ENCODE measurements at regions not wholly inside any gene's neighbourhood (a gene's known extent, or its start where the extent isn't known, plus 50 kb on each side); places are given as distances from the start of the nearest gene placed in this dataset.

- Mint-ChIP-seq H3K36me3 (no peaks in the 10 kb centered on the region), H3K9me3 (no peaks in the 10 kb centered on the region), H3K27me3 (peaks cover 6% of the 10 kb centered on the region), H3K4me1 (ENCODE audit: unreplicated experiment) (no peaks in the 10 kb centered on the region), H3K4me3 (no peak overlapping the region), H3K27ac (no peak overlapping the region)
- DNase-seq (ENCODE audit: extremely low spot score, unreplicated experiment): no peak
- TF ChIP-seq CTCF (conservative IDR thresholded peaks at IDR 0.05): no peak
These were observed 68.1 kb upstream of the CCND1 start for GRCh38 chr11:69572861-69573260.

GRCh38 chr11:69573761-69574607, 67.0 kb upstream of the CCND1 start:
- H3K27me3 Mint-ChIP-seq: peaks cover 6% of the 10 kb centered on the region
- no peak overlapping the region for H3K4me3 Mint-ChIP-seq
- no peak overlapping the region for H3K27ac Mint-ChIP-seq
- H3K4me1 Mint-ChIP-seq (ENCODE audit: unreplicated experiment): no peaks in the 10 kb centered on the region
- TF ChIP-seq CTCF (conservative IDR thresholded peaks at IDR 0.05): no peak
- DNase-seq (ENCODE audit: extremely low spot score, unreplicated experiment): no peak
- no peaks in the 10 kb centered on the region for H3K9me3 Mint-ChIP-seq
- H3K36me3 Mint-ChIP-seq: no peaks in the 10 kb centered on the region

- DNase-seq (ENCODE audit: extremely low spot score, unreplicated experiment): no peak
- peaks cover 6% of the 10 kb centered on the region for H3K27me3 Mint-ChIP-seq
- no peaks in the 10 kb centered on the region for H3K36me3 Mint-ChIP-seq
- H3K27ac Mint-ChIP-seq: no peak overlapping the region
- H3K4me3 Mint-ChIP-seq: no peak overlapping the region
- no peaks in the 10 kb centered on the region for H3K9me3 Mint-ChIP-seq
- H3K4me1 Mint-ChIP-seq (ENCODE audit: unreplicated experiment): no peaks in the 10 kb centered on the region
- no peak for TF ChIP-seq CTCF (conservative IDR thresholded peaks at IDR 0.05)
These were observed 66.2 kb upstream of the CCND1 start for GRCh38 chr11:69574608-69575255.

- Mint-ChIP-seq H3K9me3 (no peaks in the 10 kb centered on the region), H3K4me1 (ENCODE audit: unreplicated experiment) (no peaks in the 10 kb centered on the region), H3K27ac (no peak overlapping the region), H3K27me3 (peaks cover 6% of the 10 kb centered on the region), H3K36me3 (no peaks in the 10 kb centered on the region), H3K4me3 (no peak overlapping the region)
- TF ChIP-seq CTCF (conservative IDR thresholded peaks at IDR 0.05): no peak
- no peak for DNase-seq (ENCODE audit: extremely low spot score, unreplicated experiment)
These were observed 65.5 kb upstream of the CCND1 start for GRCh38 chr11:69575296-69576068.

GRCh38 chr11:69576069-69576782, 64.7 kb upstream of the CCND1 start:
- Mint-ChIP-seq H3K4me1 (ENCODE audit: unreplicated experiment) (no peaks in the 10 kb centered on the region), H3K9me3 (no peaks in the 10 kb centered on the region), H3K27me3 (peaks cover 6% of the 10 kb centered on the region), H3K36me3 (no peaks in the 10 kb centered on the region), H3K4me3 (no peak overlapping the region), H3K27ac (no peak overlapping the region)
- TF ChIP-seq CTCF (conservative IDR thresholded peaks at IDR 0.05): no peak
- no peak for DNase-seq (ENCODE audit: extremely low spot score, unreplicated experiment)
